SU-DHL-6 (cell line): ENCODE measurements at regions not wholly inside any gene's neighbourhood (a gene's known extent, or its start where the extent isn't known, plus 50 kb on each side); places are given as distances from the start of the nearest gene placed in this dataset.

ENCODE experiments used
- EZH2phosphoT487 ChIP-seq: fragments of 200-600 bp; sonication (generic), shearing (Covaris generic); conservative IDR thresholded peaks from 2 replicates; pipeline ENCODE4 v1.6.1; 2018; ENCODE audit warnings: mild to moderate bottlenecking, antibody characterized with exemption, low read length, moderate library complexity, mixed read lengths
- TF ChIP-seq, protein P1 (sequence below): fragments of 200-600 bp; sonication (generic); IDR thresholded peaks from one replicate; pipeline ENCODE4 v1.5.1; 2017; ENCODE audit warnings: antibody characterized with exemption, mild to moderate bottlenecking, low read length, moderate library complexity; ENCODE audit not compliant: insufficient read depth, poor library complexity, severe bottlenecking

DNA sequence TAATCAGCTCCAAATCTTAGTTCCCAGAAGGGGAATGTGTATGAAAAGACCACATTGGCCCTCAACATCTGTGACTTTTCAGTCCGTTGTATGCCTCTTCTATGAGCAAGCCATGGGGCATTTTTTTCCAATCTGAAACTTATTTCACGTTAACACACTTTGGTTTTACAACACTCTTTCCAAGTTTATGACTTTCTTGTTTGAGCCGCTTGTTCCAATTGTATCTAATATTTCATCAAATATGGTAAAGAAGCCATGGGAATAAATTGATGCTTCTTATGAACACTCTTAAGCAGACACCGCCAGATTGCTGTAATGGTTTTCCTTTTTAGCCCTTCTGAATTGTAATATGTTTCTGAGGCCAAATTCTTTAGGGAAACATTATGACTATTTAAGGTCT lies 359.9 kb downstream of the HLX start:
- TF ChIP-seq, protein P1, sequence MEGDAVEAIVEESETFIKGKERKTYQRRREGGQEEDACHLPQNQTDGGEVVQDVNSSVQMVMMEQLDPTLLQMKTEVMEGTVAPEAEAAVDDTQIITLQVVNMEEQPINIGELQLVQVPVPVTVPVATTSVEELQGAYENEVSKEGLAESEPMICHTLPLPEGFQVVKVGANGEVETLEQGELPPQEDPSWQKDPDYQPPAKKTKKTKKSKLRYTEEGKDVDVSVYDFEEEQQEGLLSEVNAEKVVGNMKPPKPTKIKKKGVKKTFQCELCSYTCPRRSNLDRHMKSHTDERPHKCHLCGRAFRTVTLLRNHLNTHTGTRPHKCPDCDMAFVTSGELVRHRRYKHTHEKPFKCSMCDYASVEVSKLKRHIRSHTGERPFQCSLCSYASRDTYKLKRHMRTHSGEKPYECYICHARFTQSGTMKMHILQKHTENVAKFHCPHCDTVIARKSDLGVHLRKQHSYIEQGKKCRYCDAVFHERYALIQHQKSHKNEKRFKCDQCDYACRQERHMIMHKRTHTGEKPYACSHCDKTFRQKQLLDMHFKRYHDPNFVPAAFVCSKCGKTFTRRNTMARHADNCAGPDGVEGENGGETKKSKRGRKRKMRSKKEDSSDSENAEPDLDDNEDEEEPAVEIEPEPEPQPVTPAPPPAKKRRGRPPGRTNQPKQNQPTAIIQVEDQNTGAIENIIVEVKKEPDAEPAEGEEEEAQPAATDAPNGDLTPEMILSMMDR: no peak
- TF ChIP-seq EZH2phosphoT487: no peak
